CMK (cell line): ENCODE measurements at regions not wholly inside any gene's neighbourhood (a gene's known extent, or its start where the extent isn't known, plus 50 kb on each side); places are given as distances from the start of the nearest gene placed in this dataset.

Experiments used
- DNase-seq: peaks from one replicate; pipeline ENCODE4 v3.0.0-alpha.2; 2010; ENCODE audit warnings: low read depth

- no peak for DNase-seq
These were observed 458.6 kb downstream of the ZSWIM6 start for GRCh38 chr5:61790678-61791077.

- no peak for DNase-seq
These were observed 464.7 kb downstream of the ZSWIM6 start for GRCh38 chr5:61796773-61797172.

DNA sequence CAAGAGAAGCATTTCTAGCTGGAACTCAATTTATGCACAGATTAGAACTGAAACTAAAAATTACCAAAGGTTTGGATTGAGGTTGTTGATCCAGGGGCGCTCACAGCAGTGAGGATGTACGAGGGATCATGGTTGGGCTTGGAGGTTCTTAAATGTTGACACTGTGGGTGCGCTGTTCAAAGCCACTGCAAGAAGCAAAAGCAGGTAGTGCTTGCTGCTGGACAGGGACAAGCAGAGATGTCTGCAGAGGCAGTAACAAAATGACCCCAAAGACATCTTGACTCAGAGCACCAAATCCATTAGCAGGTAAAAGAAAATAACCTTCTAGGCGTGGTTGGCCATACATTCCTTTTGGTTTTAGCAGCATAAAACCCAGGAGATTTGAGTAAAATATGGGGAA lies 468.4 kb downstream of the ZSWIM6 start:
- DNase-seq: no peak

- DNase-seq: no peak
These were observed 469.1 kb downstream of the ZSWIM6 start for GRCh38 chr5:61801174-61801573.

DNA sequence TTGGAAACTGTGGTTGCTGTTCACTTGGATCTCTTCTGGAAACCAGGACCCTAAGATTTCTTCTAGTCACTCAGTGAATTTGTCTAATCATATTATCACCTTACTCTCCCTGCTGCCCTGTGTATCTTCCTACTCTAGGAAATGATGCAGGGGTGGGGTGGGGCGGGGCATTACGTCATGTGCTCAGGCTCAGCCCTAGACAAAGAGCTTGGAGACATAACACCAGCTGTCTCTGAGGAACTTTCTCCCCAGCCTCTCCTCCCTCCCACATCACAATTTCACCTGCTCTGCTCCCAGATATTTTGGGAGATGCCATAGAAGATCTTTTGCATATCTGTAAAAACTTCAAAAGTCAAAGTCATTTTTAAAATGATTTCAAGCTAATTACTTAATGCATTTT lies 470.4 kb downstream of the ZSWIM6 start:
- no peak for DNase-seq

DNA sequence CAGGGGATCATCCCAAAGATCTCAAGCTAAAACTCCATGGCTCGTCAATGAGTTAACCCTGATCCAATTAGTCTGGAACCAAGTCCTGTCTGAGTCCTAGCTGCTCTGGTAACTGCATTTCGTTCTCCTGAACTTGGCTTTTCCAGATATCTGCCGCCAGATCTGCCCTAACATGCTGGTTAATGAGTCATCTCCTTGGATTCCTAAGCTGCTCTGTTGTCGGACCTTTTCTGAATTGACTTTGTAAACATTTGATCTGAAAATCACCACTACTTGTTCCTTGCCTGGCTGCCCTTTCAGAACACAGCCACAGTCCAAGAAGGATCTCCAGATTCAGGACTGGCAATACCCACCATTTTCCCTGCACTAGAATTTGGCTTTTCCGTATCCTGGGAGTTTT lies 473.0 kb downstream of the ZSWIM6 start:
- no peak for DNase-seq

- no peak for DNase-seq
These were observed 474.5 kb downstream of the ZSWIM6 start for GRCh38 chr5:61806491-61807020.

DNA sequence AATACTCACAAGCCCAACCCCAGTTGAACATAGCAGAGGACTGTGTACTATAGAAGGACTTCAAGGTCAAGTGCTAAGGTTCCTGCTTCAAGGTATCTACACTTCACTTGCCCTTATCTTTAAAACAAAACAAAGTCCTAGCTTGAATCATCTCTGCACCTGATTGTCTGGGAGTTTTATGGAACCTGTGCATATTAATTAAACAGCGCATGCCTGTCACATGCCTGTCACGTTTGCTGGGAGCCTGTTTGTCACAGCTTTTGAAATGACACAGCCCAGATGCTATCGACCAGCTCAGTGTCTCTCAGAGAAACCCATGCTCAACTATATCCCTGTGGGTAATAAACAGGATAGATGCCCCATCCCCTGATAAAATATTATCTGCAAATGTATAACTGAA lies 476.0 kb downstream of the ZSWIM6 start:
- DNase-seq: no peak

GRCh38 chr5:61808909-61809308 lies 476.9 kb downstream of the ZSWIM6 start:
- no peak for DNase-seq

- no peak for DNase-seq
These were observed 477.6 kb downstream of the ZSWIM6 start for GRCh38 chr5:61809651-61810050.

GRCh38 chr5:61811052-61811451 lies 479.0 kb downstream of the ZSWIM6 start:
- no peak for DNase-seq

DNA sequence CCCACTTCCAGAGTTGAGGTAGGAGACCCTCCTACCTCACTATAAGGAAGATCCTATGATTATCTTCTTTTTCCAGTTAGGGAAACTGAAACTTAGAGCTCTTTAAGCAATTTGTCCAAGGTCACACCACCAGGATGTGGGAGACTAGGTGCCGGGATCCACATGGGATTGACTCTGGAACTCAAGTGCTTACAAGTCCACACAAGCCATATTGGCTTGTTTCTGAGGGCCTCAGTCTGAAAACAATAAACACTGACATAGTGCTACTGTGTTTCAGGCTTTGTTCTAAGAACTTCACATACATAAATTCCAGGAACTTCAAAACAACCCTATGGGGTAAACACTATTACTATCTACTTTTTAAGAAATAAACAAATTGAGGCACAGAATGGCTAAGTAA lies 481.3 kb downstream of the ZSWIM6 start:
- DNase-seq: no peak

GRCh38 chr5:61815339-61815738 lies 483.3 kb downstream of the ZSWIM6 start:
- no peak for DNase-seq

DNA sequence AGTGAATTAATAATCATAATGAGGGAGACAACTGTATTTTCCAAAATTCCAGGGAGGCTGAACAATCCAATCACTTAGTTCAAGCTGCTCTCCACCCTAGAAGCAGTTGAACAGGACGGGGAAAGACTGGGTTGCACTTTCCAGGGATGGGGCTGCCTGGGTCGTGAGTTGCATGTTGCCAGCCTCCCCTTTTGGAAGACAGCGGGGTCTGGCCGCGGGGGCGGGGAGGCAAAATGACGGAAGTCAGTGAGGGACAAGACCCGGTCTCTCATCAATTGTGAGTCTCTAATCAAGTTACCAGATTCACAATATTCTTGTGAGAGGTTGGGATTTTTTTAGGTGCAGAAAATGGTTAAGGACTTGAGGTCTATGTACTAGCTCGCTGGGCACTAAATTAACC lies 484.1 kb downstream of the ZSWIM6 start:
- no peak for DNase-seq

DNA sequence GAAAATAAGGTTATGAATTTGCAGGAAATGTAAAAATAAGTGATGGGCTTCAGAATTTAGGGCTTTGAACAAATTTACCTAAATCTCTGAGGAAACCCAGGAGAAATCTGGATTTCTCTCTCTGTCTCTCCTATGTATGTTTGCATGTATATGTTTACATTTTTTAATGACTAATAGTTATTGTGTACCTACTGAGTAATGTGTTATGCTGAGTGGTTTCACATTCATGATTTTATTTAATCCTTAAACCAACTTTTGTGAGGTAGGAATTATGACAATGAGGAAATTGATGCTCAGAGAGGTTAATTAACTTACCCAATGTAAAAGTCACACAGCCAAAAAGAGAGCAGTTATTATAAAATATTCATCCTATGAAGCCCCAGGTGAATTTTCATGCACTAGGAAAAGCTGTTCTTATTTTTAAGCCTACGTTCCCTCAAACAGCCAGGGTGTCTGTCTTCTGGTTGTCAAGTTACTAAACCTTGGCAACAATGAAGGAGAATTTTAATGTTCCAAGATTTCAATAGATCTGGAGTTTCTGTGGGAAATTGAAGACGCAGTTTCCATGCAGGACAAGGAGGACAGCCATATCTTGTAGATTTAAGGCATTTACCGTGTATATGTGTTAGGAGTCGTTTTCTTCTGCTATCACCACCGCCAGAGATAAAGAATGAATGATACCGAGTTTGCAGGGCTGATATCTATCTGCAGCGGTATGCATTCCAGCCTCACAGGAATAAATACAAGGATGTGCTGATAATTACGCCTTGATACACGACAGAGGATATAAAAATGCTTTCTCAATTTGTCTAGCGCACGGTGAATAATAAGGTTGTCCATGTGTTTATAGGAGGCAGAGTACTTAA lies 484.8 kb downstream of the ZSWIM6 start:
- no peak for DNase-seq

GRCh38 chr5:61817472-61818326 lies 485.6 kb downstream of the ZSWIM6 start:
- no peak for DNase-seq

DNA sequence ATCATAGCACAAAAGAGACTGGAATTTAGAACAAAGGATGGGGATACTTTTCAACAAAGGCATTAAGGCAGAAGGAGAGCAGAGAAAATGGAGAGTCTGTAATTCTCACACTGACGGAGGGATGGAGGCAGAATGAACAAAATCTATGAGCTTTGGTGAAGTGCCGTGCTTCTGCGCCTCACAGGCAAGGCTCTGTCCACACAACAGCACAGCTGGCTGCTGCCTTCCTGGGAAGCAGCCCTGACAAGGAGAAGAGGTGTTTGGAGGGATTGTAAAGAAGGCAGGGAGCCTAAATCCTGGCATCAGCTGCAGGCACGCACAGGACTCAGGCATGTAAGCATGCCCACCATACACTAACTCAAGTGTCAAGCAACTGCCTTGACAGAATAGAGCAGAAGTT lies 485.2 kb upstream of the KIF2A start:
- no peak for DNase-seq

DNA sequence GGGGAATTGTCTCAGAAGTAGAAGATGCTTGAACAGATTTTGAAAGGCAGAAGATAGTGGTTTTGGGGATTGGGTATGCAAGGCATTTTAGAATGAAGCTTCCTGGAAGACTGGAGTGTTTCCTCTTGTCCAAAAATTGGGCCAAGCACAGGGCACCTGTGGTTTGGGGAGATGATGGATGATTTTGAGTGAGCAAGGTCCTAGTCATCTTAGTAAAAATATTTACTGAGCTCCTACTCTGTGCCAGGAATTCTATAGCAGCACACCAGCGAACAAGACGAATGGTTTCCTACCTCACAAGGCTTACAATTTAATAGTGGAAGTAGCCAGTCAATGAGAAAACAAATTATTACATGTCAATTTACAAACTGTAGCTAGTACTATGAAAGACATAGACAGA lies 484.4 kb upstream of the KIF2A start:
- no peak for DNase-seq

- no peak for DNase-seq
These were observed 483.4 kb upstream of the KIF2A start for GRCh38 chr5:61822584-61822983.

DNA sequence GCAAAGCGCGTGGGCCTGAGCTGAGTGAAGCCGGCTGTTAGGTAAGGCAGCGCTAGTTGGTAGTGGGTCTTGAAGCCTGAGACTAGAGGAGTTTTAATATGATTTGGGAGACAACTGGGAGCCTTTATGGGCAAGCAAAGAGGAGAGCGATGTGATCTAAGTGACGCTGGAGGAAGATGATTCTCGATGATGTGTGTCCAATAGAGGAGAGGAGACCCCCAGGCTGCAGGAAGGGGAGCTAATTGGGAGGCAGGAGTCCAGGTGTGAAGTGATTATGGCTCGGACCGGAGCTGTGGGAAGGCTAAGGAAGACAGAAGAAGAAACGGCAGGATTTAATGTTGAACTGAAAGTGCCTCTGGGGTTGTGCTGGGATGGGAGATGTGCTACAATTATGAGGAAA lies 482.9 kb upstream of the KIF2A start:
- no peak for DNase-seq

DNA sequence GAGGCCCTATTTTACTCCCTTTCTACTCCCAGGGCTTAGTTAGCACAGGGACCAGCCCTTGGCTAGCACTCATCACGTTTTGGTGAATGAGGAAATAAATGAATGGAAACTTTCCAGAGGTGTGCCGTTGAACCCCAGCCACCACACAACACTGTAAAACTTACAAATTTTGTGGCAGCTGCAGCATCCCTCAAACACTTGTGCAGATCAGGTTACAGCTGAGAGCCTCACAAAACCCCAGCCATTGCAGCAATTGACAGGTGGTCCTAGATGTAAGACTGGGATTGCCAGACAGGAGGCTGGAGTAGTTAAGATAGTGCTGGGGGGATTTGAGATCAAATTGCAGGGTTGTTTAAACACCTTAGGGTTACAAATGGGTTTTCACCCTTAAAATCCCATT lies 482.2 kb upstream of the KIF2A start:
- no peak for DNase-seq

- no peak for DNase-seq
These were observed 481.6 kb upstream of the KIF2A start for GRCh38 chr5:61824396-61824795.

DNA sequence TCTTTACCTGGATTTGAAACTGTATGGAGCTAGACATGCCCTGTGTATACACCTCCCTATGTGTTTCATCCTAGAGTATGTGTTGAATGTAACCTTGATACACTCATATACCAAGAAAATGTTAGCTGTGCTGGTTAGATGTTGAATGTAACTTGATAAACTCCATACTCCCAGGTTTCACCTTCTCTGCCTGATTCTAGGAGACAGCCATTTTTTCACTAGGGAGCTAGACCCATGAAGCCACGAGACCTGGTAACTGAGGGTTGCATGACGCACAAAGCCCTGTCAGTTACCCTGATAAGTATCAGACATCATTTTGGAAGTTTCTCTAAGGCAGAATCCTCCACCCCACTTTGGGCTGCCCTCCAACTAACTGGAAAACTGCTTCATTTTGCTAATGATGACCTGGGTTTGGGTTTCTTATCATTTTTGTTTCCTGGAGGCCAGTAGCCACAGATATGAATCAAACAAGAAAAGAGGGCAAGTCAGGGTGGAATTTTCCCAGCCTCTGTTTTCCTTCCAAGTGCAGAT lies 478.5 kb upstream of the KIF2A start:
- DNase-seq: no peak
